ENCODE measurements at regions not wholly inside any gene's neighbourhood (a gene's known extent, or its start where the extent isn't known, plus 50 kb on each side); places are given as distances from the start of the nearest gene placed in this dataset.

- TF ChIP-seq CTCF (IDR thresholded peaks at IDR 0.05) (no peak), POLR2A (IDR thresholded peaks at IDR 0.05) (no peak)
Measured at GRCh38 chr5:110045158-110045557, 355.4 kb downstream of the MAN2A1 start.
